HG02943 (cell line): ENCODE measurements at regions not wholly inside any gene's neighbourhood (a gene's known extent, or its start where the extent isn't known, plus 50 kb on each side); places are given as distances from the start of the nearest gene placed in this dataset.
"Not testable (repeated sequence)": the region's sequence is repeated elsewhere in the genome, so short reads cannot be mapped to it uniquely, and the experiment has no call there.

Experiments used
- ATAC-seq: cut with Tn5 transposase; IDR thresholded peaks from one replicate; pipeline ENCODE4 v1.9.1; 2021; ENCODE audit warnings: mild to moderate bottlenecking, low read depth, moderate library complexity; ENCODE audit not compliant: unreplicated experiment

- no peak for ATAC-seq
Measured at GRCh38 chr21:31420988-31421387, 76.9 kb upstream of the TIAM1 start.

GRCh38 chr21:31420354-31420753, 76.3 kb upstream of the TIAM1 start:
- no peak for ATAC-seq

- no peak for ATAC-seq
Measured at GRCh38 chr21:31418377-31419001, 74.4 kb upstream of the TIAM1 start.

GRCh38 chr21:31417214-31417613, 73.2 kb upstream of the TIAM1 start:
- ATAC-seq = not testable (repeated sequence)

GRCh38 chr21:31416465-31416864, 72.4 kb upstream of the TIAM1 start:
- no peak for ATAC-seq

DNA sequence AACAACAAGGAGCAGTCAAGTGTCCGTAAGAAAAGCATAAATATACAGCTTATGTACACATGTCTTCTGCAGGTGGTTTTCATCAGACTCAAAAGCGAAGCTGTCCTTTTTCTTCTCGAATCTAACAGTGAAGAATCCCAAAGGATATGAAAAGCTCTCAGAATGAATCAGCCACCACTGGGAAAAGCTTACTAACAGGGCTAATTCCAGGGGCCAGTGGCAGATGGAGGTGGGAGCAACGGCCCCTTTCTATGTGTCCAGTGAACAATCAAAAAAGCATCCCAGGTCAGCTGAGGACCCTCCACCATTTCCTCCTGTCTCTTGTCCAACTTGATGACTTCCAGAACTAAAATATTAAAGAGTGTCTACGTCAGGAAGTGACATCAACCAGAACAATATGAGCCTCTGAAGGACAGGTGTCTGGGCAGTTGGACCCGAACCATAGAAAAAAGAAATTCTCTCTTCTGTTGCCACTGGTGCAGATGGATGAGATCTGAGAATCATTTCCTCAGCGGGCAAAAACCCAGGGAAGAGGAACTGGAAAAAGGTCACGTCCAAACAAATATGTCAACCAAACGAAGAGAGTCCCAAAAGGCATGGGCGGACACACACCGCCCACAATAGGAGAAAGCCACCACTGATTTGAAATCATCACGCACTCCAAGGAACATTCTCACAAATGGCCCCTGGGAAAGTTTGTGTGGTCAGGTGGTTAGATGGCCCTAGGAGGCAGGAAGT, 70.4 kb upstream of the TIAM1 start:
- ATAC-seq = no peak

DNA sequence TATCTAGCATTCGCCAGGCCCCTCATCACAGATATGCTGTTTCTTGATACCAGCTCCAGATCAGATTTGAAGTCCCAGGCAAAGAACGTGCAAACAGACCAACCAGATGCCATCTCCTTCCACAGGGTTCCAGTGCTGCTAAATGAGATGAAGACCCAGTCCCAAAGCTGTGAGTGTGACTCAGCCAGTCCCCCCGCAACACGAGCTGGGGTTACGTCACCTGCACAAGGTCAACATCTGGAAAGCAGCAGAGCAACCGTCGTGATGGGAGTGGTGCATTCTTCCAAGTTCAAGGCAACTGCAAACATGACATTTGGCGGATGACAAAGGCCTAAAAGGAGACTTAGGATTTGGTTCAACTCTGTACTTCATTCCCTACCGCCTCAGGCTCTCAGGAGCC, 69.6 kb upstream of the TIAM1 start:
- no peak for ATAC-seq

GRCh38 chr21:31410499-31411131, 66.6 kb upstream of the TIAM1 start:
- no peak for ATAC-seq

- no peak for ATAC-seq
Measured at GRCh38 chr21:31409831-31410487, 65.9 kb upstream of the TIAM1 start.

DNA sequence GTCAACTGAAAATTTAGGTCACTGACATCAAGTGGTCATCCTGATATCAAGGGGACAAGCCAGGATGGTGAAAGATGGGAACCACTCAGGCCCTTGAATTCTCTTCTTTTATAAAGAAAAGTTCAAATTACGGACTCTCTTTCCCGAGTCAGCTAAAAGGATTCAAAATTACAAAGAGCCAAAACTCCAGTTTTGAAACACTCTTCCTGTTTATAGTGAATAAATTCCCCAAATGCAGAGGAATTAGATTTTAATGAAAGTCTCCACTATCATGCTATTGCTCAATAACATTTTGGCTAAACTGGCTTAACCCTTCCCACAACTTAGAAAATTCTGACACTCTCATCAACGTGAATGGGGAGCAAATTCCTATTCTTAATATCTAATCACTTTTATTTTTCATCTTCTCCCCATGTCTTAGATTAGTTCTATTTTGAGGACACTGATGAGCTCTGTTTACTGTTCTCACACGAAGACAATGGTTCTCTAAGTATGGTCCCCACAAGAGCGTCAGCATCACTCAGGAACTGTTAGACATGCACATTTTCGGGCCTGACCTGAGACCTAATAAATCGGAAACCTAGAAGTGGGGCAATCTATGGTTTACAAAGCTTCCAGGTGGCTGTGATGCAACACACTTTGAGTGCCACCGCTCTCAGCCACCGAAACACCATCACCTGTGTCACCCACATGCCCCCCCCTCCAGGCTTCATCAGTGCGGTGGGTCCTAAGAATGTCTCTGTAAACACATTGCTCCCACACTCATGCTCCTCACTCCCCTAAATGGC, 64.4 kb upstream of the TIAM1 start:
- no peak for ATAC-seq

DNA sequence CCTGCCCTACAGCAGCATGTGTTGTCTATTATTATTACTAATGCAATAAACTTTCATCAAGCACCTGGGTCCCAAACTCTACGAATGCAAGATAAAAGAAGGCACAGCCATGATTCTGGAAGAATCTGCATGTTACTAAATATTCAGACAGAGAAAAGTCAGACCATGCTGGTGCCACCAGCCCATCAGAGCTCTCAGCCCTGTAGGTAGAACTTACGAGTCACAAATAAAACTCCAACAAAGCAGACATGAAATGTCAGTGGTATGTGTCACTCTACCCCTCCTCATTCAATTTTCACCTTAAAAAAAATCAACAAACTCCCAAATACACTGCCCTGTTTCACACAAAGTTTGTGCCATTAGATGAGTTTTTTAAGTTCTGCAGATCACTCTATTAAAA, 62.4 kb upstream of the TIAM1 start:
- no peak for ATAC-seq

DNA sequence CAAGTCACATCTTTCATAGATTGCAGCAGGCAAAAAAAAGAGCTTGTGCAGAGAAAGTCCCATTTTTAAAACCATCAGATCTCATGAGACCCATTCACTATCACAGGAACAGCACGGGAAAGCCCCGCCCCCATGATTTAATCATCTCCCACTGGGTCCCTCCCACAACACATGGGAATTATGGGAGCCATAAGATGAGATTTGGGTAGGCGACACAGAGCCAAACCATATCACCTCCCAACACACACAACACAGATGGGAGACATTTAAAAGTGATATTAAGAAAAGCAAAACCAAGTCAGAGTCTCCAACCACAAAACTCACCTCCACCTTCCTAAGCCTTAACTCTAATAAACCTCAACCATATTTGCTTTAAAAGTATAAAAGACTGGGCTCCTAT, 61.5 kb upstream of the TIAM1 start:
- ATAC-seq = no peak

- no peak for ATAC-seq
Measured at GRCh38 chr21:31403596-31404333, 59.7 kb upstream of the TIAM1 start.

GRCh38 chr21:31399591-31399990, 55.5 kb upstream of the TIAM1 start:
- ATAC-seq = no peak

- no peak for ATAC-seq
Measured at GRCh38 chr21:31398574-31398973, 54.5 kb upstream of the TIAM1 start.

DNA sequence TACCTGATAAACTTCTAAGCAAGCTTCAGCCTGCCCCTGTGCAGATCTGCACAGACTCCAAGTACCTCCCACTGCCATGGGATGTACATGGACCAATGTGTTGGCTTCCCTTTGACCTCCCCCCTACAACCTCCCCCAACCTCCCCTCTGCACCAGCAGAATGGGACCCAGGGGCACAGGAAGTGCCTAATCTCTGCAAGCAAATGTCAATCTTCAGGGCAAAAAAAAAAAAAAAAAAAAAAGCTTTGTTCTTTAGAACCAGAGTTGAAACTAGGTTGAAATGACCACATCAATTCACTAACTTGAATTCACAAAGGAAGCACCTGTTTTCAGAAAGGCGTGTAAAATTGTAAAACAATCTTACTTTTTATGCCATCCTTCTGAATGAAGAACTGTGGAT, 53.9 kb upstream of the TIAM1 start:
- no peak for ATAC-seq

DNA sequence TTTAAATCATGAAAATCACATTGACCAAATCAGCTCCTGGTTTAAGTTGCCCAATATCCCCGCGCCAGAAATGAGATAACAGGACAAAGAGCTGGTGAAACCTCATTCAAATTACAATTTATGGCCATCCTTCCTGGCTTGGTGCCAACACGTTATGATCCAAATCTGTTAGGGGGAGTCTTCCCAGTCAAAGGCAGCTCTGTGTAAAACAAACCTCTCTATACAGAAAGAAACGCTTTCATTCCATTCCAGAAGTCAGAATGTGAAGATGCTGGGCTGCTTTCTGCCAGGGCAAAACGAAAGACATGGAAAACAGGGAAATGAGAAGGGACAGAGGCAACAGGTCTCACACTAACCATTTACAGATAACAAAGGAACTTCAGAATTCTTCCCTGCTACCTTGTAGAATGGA, 53.5 kb upstream of the TIAM1 start:
- ATAC-seq = no peak

DNA sequence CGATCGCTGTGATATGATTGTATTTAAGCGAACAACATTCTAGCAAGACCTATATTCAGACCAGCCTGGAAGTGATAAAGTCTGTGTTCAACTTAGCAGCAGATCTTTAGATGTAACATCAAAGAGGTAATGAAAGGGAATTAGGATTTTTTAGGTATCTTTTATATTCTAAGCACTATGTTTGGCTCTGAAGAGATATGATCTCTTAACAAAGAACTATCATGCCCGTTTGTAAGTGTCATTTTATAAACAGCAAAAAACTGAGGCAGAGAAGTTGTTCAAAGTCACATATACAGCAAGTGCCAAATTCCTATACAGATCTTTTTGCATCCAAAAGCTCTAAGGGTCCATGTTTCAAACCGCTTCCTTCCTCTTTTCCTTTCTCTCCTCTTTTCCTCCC, 53.0 kb upstream of the TIAM1 start:
- ATAC-seq = no peak

DNA sequence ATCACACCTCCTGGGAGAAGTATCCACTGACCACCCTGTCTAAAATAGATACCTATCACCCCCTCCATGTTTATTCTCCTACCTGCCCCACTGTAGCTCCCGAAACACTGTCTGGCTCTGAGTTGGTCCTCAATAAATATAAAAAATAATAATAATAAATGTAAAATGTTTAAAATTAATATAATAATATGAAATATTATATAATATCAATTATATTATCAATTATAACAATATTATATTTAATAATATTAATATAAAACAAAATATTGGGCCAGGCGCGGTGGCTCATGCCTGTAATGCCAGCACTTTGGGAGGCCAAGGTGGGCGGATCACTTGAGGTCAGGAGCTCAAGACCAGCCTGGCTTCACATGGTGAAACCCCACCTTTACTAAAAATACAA, 52.3 kb upstream of the TIAM1 start:
- no peak for ATAC-seq

DNA sequence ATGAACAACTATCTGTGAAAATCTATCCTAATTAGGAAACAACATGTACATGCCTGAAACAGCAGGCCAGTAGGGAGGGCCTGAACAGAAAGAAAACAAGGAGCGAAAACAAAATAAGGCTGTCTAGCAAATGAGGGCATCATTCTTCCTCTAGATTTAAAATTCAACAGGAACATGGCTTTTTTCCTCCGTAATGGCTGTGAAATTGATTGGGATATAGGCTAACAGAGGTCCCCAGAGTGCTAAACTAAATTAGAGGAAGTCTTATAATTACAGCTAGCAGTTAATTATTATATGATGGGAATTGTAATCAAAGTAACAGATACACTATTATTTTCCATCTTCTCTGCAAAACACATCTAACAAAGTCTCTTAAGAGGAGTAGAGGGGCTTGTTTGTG, 51.7 kb upstream of the TIAM1 start:
- ATAC-seq = no peak
